Erythroblast (primary cell): ENCODE measurements at regions not wholly inside any gene's neighbourhood (a gene's known extent, or its start where the extent isn't known, plus 50 kb on each side); places are given as distances from the start of the nearest gene placed in this dataset.

ENCODE experiments used
- DNase-seq, 2 experiments: peaks; one replicate each; lab custom pipeline; 2025; lab: John Stamatoyannopoulos, UW
- GATA1 ChIP-seq: IDR thresholded peaks from 2 replicates; pipeline ENCODE4 v1.6.1; 2011; ENCODE audit warnings: low read depth, mild to moderate bottlenecking, control low read depth, low read length, moderate library complexity
- POLR2A ChIP-seq: IDR thresholded peaks from 2 replicates; pipeline ENCODE4 v1.6.1; 2011; ENCODE audit warnings: mild to moderate bottlenecking, low read length

DNA sequence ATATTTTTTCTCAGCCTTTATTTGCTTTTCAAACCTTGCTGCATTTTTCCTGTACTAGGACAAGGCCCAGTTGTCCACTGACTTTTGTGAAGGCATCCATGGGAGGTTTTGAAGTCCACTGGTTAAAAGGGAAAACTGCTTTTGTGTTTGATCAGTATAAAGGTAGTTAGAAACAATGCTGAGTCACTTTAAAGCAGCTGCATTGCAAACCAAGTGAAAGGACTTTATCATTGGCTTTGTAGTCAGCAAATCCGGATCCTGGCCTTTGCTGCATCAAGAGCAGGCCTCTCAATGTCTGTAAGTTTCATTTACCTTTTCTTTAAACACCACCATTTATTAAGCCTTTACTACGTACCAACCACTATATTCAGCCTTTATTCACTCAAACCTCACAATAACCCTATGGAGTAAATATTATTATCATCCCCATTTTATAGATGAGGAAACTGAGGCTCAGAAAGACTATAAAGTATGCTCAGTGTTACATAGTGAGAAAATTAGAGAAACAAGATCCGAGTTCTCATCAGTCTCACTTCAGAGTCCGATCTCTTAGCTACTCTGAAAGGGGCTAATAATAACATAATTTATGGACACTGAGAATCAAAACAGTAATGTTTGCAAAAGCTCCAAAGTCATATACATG lies 60.6 kb upstream of the HSD17B12 start:
- TF ChIP-seq POLR2A = no peak
- TF ChIP-seq GATA1 = no peak
- no peak for DNase-seq

DNA sequence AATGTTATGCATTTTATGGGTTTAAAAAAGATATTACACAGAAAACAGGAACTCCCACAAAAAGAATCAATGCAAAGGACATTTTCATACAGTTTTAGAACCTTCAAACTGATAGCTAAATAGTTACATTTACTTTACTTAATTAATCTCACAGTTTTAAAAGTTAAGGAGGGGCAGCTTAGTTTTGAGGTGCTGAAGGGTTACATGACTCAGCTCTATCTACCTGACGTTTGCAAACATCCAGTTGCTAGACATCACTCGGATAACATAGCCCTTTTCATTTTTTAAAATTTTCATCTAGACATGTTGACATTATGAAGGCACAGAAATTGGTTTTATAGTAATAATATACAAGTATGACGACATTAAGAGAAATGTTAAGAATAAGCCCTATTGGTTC lies 53.7 kb upstream of the HSD17B12 start:
- TF ChIP-seq POLR2A = no peak
- no peak for TF ChIP-seq GATA1
- DNase-seq = no peak
